Activated CD8-positive, alpha-beta T cell treated with anti-CD3 and anti-CD28 coated beads for 36 hours (primary cell): ENCODE measurements at regions not wholly inside any gene's neighbourhood (a gene's known extent, or its start where the extent isn't known, plus 50 kb on each side); places are given as distances from the start of the nearest gene placed in this dataset.

Experiments used
- ATAC-seq: fragments of 200-7000 bp; cut with Tn5 transposase; one replicate; pipeline ENCODE4 v1.10.0; 2021; ENCODE audit warnings: mild to moderate bottlenecking, moderate library complexity
- CTCF ChIA-PET: fragments of 350-600 bp; sonication (Branson Sonifier 250); formaldehyde crosslinking; loops from one replicate; lab custom pipeline; 2021; ENCODE audit warnings: antibody characterized with exemption; lab: Charles Lee
- POLR2A ChIA-PET: fragments of 350-600 bp; sonication (Branson Sonifier 250); formaldehyde crosslinking; loops from one replicate; lab custom pipeline; 2021; ENCODE audit warnings: antibody characterized with exemption; lab: Charles Lee
- DNase-seq: peaks from one replicate; pipeline ENCODE4 v3.0.0-alpha.2; 2020
- H3K27ac Mint-ChIP-seq: one replicate; pipeline ENCODE4 v1.8.0; 2021; ENCODE audit warnings: mild to moderate bottlenecking, mixed read lengths
- H3K27me3 Mint-ChIP-seq: one replicate; pipeline ENCODE4 v1.8.0; 2021; ENCODE audit warnings: mixed read lengths
- H3K36me3 Mint-ChIP-seq: one replicate; pipeline ENCODE4 v1.8.0; 2021; ENCODE audit warnings: low read depth, mixed read lengths
- H3K4me1 Mint-ChIP-seq: one replicate; pipeline ENCODE4 v1.8.0; 2021; ENCODE audit warnings: low read depth, mixed read lengths
- H3K4me3 Mint-ChIP-seq: one replicate; pipeline ENCODE4 v1.8.0; 2021; ENCODE audit warnings: mild to moderate bottlenecking, moderate library complexity, mixed read lengths
- H3K9me3 Mint-ChIP-seq: one replicate; pipeline ENCODE4 v1.8.0; 2021; ENCODE audit warnings: mixed read lengths
- intact Hi-C: fragments of 100-400 bp; cut with micrococcal nuclease; formaldehyde crosslinking; loops from one replicate; pipeline ENCODE4 v1.10.0; 2022
- TF ChIP-seq, protein P1 (sequence below): fragments of 200-600 bp; IDR thresholded peaks from one replicate; pipeline ENCODE4 v1.8.0; 2022; ENCODE audit warnings: antibody characterized with exemption, mild to moderate bottlenecking

DNA sequence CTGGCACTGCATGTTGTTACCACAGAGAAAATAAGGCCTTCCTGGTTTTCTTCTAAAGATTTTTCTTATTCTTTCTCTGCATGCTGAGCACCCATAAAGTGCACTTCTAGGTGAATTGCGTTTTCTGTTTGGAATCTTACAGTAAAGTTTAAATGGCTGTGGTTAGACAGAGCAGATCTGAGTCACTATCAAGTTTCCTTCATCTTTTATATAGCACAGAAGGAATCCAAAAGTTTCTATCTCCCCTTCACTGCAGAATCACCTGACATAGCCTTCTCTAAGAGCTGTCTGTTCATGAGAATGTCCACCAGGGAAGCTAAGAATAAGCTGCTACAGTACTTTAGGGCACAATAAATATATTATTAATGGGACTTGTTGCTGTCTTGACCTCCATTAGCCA, 455.5 kb upstream of the FAM241A start:
- Mint-ChIP-seq H3K27ac (no peak overlapping the region), H3K36me3 (no peaks in the 10 kb centered on the region), H3K27me3 (no peaks in the 10 kb centered on the region), H3K4me1 (no peaks in the 10 kb centered on the region), H3K9me3 (peaks cover 1% of the 10 kb centered on the region), H3K4me3 (no peak overlapping the region)
- POLR2A ChIA-PET: no interaction called here
- no peak for ATAC-seq
- CTCF ChIA-PET: no interaction called here
- intact Hi-C loops: no loop called here
- TF ChIP-seq, protein P1, sequence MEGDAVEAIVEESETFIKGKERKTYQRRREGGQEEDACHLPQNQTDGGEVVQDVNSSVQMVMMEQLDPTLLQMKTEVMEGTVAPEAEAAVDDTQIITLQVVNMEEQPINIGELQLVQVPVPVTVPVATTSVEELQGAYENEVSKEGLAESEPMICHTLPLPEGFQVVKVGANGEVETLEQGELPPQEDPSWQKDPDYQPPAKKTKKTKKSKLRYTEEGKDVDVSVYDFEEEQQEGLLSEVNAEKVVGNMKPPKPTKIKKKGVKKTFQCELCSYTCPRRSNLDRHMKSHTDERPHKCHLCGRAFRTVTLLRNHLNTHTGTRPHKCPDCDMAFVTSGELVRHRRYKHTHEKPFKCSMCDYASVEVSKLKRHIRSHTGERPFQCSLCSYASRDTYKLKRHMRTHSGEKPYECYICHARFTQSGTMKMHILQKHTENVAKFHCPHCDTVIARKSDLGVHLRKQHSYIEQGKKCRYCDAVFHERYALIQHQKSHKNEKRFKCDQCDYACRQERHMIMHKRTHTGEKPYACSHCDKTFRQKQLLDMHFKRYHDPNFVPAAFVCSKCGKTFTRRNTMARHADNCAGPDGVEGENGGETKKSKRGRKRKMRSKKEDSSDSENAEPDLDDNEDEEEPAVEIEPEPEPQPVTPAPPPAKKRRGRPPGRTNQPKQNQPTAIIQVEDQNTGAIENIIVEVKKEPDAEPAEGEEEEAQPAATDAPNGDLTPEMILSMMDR: no peak
- no peak for DNase-seq

DNA sequence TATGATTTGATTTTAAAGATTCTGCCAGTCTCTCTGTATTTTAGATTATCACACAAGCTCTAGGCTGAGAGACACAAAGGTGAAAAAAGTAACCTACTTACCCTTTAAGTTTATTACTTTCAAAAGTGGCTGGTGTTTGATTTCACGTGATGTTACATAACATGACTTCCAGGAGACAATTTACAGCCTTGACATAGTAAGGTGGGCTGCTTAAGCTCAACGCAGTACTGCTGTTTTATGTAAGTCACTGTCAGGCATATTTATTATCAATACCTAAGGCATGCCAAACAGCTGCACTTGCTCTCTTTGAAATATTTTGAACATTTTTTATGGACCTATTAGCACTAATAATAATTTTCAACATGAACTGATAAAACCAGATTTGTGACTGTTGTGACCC, 451.5 kb upstream of the FAM241A start:
- CTCF ChIA-PET: no interaction called here
- Mint-ChIP-seq H3K9me3 (peaks cover 1% of the 10 kb centered on the region), H3K27ac (no peak overlapping the region), H3K4me3 (no peak overlapping the region), H3K4me1 (no peaks in the 10 kb centered on the region), H3K27me3 (no peaks in the 10 kb centered on the region), H3K36me3 (no peaks in the 10 kb centered on the region)
- POLR2A ChIA-PET: no interaction called here
- DNase-seq (no peak), ATAC-seq (no peak)
- TF ChIP-seq, protein P1: no peak
- intact Hi-C loops: no loop called here

DNA sequence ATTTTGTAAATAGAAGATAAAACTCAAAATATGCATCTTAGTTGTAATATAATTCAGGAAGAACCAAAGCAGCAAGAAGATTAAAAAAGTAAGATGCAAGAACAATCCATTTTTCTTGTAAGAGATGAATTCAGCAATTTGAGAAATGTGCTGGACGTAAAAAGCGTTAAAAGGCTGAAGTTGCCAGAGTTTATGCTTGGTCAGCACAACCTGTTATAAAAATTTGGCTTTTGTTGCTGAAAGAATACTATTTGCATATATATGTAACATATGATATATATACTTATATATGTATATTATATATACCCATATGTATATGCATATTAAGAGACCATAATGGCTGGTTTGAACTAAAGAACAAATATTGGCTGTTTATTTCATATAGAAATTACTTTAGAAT, 449.6 kb upstream of the FAM241A start:
- H3K27me3 Mint-ChIP-seq: no peaks in the 10 kb centered on the region
- no peak overlapping the region for H3K4me3 Mint-ChIP-seq

DNA sequence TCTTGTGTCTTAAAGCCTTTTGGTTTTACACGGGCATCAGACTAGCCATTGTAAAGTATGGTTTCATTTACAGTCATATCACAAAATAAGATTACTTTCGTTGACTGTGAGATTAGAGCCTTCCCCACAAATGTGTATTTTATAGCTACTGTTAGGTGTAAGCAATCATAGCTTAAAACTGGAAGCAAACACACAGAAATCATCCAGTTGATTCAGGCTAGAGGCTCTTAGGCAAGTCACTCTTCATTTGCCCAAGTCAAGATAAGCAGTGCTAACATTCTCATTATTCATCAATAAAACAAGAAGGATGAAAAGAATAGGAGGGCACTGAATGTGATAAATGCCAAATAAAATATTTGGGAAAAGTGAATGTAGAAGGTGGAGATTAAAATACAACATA, 448.7 kb upstream of the FAM241A start:
- H3K4me1 Mint-ChIP-seq: no peaks in the 10 kb centered on the region

More for the DNA sequence above, 449.6 kb upstream of the FAM241A start:
- Mint-ChIP-seq H3K36me3 (no peaks in the 10 kb centered on the region), H3K9me3 (peaks cover 1% of the 10 kb centered on the region), H3K4me1 (no peaks in the 10 kb centered on the region), H3K27ac (no peak overlapping the region)
- POLR2A ChIA-PET: no interaction called here
- intact Hi-C loops: no loop called here
- TF ChIP-seq, protein P1: no peak
- CTCF ChIA-PET: no interaction called here
- ATAC-seq (no peak), DNase-seq (no peak)

DNA sequence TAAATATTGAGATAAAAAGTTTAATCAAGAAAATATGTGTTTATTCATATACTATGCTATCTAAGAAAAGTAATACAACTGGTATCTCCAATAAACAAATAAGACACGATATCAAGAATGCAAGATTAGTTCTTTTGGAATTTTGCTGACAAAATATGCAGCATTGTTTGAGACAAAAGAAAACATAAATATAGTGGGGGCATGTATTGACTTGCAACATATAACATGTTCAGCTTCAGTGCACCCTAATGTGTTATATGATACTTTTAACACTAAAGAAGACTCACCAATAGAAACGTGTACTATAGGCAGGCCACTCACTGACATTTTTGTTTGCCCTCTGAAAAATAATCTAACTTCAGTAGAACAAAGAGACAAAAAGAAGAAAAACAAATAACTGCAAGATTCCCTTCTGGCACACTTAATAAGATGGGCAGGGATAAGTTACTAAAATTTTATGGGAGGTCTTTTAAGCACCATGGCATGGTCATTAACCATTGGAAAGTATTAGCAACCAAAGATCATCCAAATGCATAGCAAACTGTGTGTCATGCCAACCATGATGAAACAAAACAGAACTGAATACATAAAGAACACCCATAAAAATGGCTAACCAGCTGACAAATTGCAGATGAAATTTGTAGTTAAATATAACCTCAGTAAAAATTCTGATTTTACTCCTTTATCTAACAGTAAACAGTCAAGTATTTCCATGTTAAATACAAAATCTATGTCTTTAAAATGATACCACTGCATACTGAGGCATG, 447.9 kb upstream of the FAM241A start:
- POLR2A ChIA-PET: no interaction called here
- intact Hi-C loops: no loop called here
- H3K27ac Mint-ChIP-seq: no peak overlapping the region
- TF ChIP-seq, protein P1: no peak
- no peak overlapping the region for H3K4me3 Mint-ChIP-seq
- no peak for ATAC-seq
- no peaks in the 10 kb centered on the region for H3K36me3 Mint-ChIP-seq
- no peaks in the 10 kb centered on the region for H3K4me1 Mint-ChIP-seq
- DNase-seq: no peak
- no peaks in the 10 kb centered on the region for H3K27me3 Mint-ChIP-seq
- H3K9me3 Mint-ChIP-seq: peaks cover 1% of the 10 kb centered on the region
- CTCF ChIA-PET: no interaction called here

More for the DNA sequence above, 448.7 kb upstream of the FAM241A start:
- TF ChIP-seq, protein P1: no peak
- no peaks in the 10 kb centered on the region for H3K27me3 Mint-ChIP-seq
- no peaks in the 10 kb centered on the region for H3K36me3 Mint-ChIP-seq
- H3K9me3 Mint-ChIP-seq: peaks cover 1% of the 10 kb centered on the region
- intact Hi-C loops: no loop called here
- POLR2A ChIA-PET: no interaction called here
- no peak for DNase-seq
- CTCF ChIA-PET: no interaction called here
- no peak overlapping the region for H3K27ac Mint-ChIP-seq
- H3K4me3 Mint-ChIP-seq: no peak overlapping the region
- no peak for ATAC-seq
